Daoy (cell line): ENCODE measurements at regions not wholly inside any gene's neighbourhood (a gene's known extent, or its start where the extent isn't known, plus 50 kb on each side); places are given as distances from the start of the nearest gene placed in this dataset.

Source experiments
- DNase-seq: peaks from one replicate; pipeline ENCODE4 v3.0.0-alpha.2; 2015; ENCODE audit warnings: low read depth

- no peak for DNase-seq
Measured at GRCh38 chr2:96438589-96438988, 66.6 kb downstream of the NEURL3 start.

- no peak for DNase-seq
Measured at GRCh38 chr2:96437512-96437911, 67.6 kb downstream of the NEURL3 start.

- no peak for DNase-seq
Measured at GRCh38 chr2:96436961-96437360, 68.2 kb downstream of the NEURL3 start.

- DNase-seq: no peak
Measured at GRCh38 chr2:96436416-96436815, 68.7 kb downstream of the NEURL3 start.

- DNase-seq: no peak
Measured at GRCh38 chr2:96431319-96431718, 73.8 kb downstream of the NEURL3 start.

- DNase-seq: no peak
Measured at GRCh38 chr2:96430394-96430988, 74.7 kb downstream of the NEURL3 start.

GRCh38 chr2:96427917-96428316, 77.2 kb downstream of the NEURL3 start:
- peak; percentile 83 for DNase-seq

GRCh38 chr2:96427169-96427568, 78.0 kb downstream of the NEURL3 start:
- DNase-seq: no peak

GRCh38 chr2:96423828-96424227, 81.3 kb downstream of the NEURL3 start:
- no peak for DNase-seq
